ENCODE measurements at regions not wholly inside any gene's neighbourhood (a gene's known extent, or its start where the extent isn't known, plus 50 kb on each side); places are given as distances from the start of the nearest gene placed in this dataset.

DNA sequence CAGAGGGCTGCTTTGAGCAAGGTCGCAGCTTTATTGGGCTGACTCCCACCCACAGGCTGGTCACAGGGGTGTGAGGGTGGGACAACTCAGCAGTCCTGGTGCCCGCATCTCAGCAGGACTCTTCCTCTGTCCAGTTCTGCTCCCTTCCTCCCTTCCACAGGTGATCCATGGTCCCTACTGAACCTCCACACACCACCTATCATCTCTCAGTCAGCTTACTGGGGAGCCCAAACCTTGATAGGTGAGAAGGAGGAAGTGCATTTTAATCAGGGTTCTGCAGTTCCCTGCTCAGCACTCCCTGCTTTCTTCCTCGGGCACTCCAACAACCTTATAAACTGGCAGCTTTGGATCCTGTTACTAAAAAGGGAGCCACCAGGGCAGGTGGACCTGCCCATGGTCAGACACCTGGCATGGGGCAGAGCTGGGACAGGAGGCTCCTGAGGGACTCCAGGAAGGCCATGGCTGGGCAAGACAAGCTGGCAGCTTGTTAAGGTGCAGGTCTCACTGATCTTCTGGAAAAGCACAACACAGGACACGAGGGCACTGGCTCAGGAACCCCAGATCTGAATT, 664.6 kb downstream of the BCL11B start (continued):
- TF ChIP-seq, protein P1, sequence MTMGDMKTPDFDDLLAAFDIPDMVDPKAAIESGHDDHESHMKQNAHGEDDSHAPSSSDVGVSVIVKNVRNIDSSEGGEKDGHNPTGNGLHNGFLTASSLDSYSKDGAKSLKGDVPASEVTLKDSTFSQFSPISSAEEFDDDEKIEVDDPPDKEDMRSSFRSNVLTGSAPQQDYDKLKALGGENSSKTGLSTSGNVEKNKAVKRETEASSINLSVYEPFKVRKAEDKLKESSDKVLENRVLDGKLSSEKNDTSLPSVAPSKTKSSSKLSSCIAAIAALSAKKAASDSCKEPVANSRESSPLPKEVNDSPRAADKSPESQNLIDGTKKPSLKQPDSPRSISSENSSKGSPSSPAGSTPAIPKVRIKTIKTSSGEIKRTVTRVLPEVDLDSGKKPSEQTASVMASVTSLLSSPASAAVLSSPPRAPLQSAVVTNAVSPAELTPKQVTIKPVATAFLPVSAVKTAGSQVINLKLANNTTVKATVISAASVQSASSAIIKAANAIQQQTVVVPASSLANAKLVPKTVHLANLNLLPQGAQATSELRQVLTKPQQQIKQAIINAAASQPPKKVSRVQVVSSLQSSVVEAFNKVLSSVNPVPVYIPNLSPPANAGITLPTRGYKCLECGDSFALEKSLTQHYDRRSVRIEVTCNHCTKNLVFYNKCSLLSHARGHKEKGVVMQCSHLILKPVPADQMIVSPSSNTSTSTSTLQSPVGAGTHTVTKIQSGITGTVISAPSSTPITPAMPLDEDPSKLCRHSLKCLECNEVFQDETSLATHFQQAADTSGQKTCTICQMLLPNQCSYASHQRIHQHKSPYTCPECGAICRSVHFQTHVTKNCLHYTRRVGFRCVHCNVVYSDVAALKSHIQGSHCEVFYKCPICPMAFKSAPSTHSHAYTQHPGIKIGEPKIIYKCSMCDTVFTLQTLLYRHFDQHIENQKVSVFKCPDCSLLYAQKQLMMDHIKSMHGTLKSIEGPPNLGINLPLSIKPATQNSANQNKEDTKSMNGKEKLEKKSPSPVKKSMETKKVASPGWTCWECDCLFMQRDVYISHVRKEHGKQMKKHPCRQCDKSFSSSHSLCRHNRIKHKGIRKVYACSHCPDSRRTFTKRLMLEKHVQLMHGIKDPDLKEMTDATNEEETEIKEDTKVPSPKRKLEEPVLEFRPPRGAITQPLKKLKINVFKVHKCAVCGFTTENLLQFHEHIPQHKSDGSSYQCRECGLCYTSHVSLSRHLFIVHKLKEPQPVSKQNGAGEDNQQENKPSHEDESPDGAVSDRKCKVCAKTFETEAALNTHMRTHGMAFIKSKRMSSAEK (CRISPR knock-in tag; IDR thresholded peaks at IDR 0.05; ENCODE audit: borderline replicate concordance): no peak
- TF ChIP-seq ZNF423 (CRISPR knock-in tag; IDR thresholded peaks at IDR 0.05): no peak
- no peak for TF ChIP-seq ZNF396 (CRISPR knock-in tag; IDR thresholded peaks at IDR 0.05; ENCODE audit: borderline replicate concordance)
- TF ChIP-seq, protein P2, sequence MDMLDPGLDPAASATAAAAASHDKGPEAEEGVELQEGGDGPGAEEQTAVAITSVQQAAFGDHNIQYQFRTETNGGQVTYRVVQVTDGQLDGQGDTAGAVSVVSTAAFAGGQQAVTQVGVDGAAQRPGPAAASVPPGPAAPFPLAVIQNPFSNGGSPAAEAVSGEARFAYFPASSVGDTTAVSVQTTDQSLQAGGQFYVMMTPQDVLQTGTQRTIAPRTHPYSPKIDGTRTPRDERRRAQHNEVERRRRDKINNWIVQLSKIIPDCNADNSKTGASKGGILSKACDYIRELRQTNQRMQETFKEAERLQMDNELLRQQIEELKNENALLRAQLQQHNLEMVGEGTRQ (CRISPR knock-in tag; IDR thresholded peaks at IDR 0.05): no peak
- no peak for TF ChIP-seq ZNF219 (CRISPR knock-in tag; IDR thresholded peaks at IDR 0.05; ENCODE audit: borderline replicate concordance)

DNA sequence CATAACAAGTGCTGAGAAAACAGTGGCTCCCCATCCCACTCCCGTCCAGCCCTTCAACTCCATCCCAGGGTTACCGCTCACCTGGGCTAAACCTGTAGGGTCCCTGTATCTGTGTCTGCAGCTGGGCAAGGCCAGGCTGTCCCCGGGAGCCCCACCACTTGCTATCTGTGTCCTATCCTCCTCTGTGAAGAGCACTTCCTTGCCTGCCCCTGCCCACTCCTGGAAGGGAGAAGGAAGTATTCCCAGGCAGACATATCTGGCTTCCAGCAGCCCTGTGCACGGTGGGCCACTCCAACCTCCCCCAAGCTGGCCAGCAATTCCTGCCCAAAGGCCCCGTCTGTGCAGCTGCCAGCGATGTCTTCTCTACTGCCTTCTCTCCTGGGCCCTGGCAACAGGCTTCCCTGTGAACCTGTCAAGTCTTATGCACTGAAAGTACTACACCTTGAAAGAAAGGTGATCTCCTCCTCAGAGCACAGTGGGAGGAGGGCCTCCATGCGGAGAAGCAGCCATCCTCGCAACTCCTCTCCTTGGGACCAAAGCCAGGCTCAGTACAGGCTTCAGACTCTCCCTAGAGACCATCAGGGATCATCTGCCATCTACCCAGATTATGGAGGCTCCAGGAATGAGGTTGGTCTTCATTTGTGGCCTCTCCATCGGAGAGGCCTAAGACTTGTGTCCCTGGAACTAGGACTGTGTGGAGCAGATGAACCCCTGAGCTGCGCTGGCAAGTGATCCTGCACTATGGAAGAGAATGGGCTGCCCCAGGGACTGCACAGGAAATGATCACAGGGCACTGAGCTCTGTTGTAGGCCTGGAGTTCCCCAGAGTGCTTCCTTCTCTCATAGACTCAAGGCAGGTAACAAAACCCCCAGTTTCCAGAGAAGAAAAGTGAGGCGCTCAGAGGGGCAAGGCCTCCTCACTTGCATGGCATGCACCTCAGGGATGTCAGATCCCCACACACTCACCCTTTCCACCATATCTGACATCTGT, 663.6 kb downstream of the BCL11B start:
- no peaks in the 10 kb centered on the region for H3K9me3 Mint-ChIP-seq
- ChIA-PET POLR2A (no interaction called here), CTCF (no interaction called here)
- no peak for DNase-seq (ENCODE audit: low spot score)
- no peaks in the 10 kb centered on the region; the same call in 1 of the 2 replicates for H3K27me3 Mint-ChIP-seq (ENCODE audit: low read depth)
- peaks cover 21% of the 10 kb centered on the region for H3K4me1 Mint-ChIP-seq
- no peak for TF ChIP-seq ZNF671 (CRISPR knock-in tag; IDR thresholded peaks at IDR 0.05)
- no peak for TF ChIP-seq MXD4 (CRISPR knock-in tag; IDR thresholded peaks at IDR 0.05; ENCODE audit: borderline replicate concordance)
- TF ChIP-seq, protein P3, sequence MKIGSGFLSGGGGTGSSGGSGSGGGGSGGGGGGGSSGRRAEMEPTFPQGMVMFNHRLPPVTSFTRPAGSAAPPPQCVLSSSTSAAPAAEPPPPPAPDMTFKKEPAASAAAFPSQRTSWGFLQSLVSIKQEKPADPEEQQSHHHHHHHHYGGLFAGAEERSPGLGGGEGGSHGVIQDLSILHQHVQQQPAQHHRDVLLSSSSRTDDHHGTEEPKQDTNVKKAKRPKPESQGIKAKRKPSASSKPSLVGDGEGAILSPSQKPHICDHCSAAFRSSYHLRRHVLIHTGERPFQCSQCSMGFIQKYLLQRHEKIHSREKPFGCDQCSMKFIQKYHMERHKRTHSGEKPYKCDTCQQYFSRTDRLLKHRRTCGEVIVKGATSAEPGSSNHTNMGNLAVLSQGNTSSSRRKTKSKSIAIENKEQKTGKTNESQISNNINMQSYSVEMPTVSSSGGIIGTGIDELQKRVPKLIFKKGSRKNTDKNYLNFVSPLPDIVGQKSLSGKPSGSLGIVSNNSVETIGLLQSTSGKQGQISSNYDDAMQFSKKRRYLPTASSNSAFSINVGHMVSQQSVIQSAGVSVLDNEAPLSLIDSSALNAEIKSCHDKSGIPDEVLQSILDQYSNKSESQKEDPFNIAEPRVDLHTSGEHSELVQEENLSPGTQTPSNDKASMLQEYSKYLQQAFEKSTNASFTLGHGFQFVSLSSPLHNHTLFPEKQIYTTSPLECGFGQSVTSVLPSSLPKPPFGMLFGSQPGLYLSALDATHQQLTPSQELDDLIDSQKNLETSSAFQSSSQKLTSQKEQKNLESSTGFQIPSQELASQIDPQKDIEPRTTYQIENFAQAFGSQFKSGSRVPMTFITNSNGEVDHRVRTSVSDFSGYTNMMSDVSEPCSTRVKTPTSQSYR (CRISPR knock-in tag; IDR thresholded peaks at IDR 0.05): no peak
- no peak for TF ChIP-seq CBFB (CRISPR knock-in tag; IDR thresholded peaks at IDR 0.05; ENCODE audit: low read depth)
- TF ChIP-seq, protein P2 (CRISPR knock-in tag; IDR thresholded peaks at IDR 0.05): no peak
- TF ChIP-seq, protein P4, sequence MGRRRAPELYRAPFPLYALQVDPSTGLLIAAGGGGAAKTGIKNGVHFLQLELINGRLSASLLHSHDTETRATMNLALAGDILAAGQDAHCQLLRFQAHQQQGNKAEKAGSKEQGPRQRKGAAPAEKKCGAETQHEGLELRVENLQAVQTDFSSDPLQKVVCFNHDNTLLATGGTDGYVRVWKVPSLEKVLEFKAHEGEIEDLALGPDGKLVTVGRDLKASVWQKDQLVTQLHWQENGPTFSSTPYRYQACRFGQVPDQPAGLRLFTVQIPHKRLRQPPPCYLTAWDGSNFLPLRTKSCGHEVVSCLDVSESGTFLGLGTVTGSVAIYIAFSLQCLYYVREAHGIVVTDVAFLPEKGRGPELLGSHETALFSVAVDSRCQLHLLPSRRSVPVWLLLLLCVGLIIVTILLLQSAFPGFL (CRISPR knock-in tag; IDR thresholded peaks at IDR 0.05; ENCODE audit: borderline replicate concordance): no peak
- no peak overlapping the region for H3K27ac Mint-ChIP-seq
- no peak overlapping the region for H3K4me3 Mint-ChIP-seq
- ATAC-seq: no peak
- H3K36me3 Mint-ChIP-seq: no peaks in the 10 kb centered on the region

Data from WTC11 (cell line).